HG02840 (cell line): ENCODE measurements at regions not wholly inside any gene's neighbourhood (a gene's known extent, or its start where the extent isn't known, plus 50 kb on each side); places are given as distances from the start of the nearest gene placed in this dataset.

Experiments
- ATAC-seq: cut with Tn5 transposase; IDR thresholded peaks from one replicate; pipeline ENCODE4 v1.9.1; 2021; ENCODE audit warnings: mild to moderate bottlenecking, moderate library complexity, moderate number of reproducible peaks; ENCODE audit not compliant: unreplicated experiment, low FRiP score

- ATAC-seq: no peak
Measured at GRCh38 chr4:140281828-140282552, 91.5 kb upstream of the SCOC start.

- ATAC-seq: no peak
Measured at GRCh38 chr4:140277576-140277975, 95.9 kb upstream of the SCOC start.

- no peak for ATAC-seq
Measured at GRCh38 chr4:140271553-140271952, 101.9 kb upstream of the SCOC start.

GRCh38 chr4:140269369-140269768 is 104.1 kb upstream of the SCOC start:
- no peak for ATAC-seq

GRCh38 chr4:140268186-140268841 is 105.1 kb upstream of the SCOC start:
- ATAC-seq: no peak

GRCh38 chr4:140267576-140267975 is 105.9 kb upstream of the SCOC start:
- no peak for ATAC-seq

GRCh38 chr4:140266958-140267568 is 106.4 kb upstream of the SCOC start:
- no peak for ATAC-seq

- ATAC-seq: no peak
Measured at GRCh38 chr4:140260227-140260626, 106.2 kb upstream of the MAML3 start.

GRCh38 chr4:140258476-140258875 is 104.5 kb upstream of the MAML3 start:
- no peak for ATAC-seq

GRCh38 chr4:140257461-140258305 is 103.7 kb upstream of the MAML3 start:
- no peak for ATAC-seq

GRCh38 chr4:140256941-140257340 is 103.0 kb upstream of the MAML3 start:
- no peak for ATAC-seq

- no peak for ATAC-seq
Measured at GRCh38 chr4:140256335-140256734, 102.4 kb upstream of the MAML3 start.

- ATAC-seq: no peak
Measured at GRCh38 chr4:140255927-140256326, 101.9 kb upstream of the MAML3 start.

- ATAC-seq: no peak
Measured at GRCh38 chr4:140255467-140255866, 101.5 kb upstream of the MAML3 start.

GRCh38 chr4:140254651-140255299 is 100.8 kb upstream of the MAML3 start:
- no peak for ATAC-seq

- no peak for ATAC-seq
Measured at GRCh38 chr4:140253556-140254027, 99.6 kb upstream of the MAML3 start.

- ATAC-seq: no peak
Measured at GRCh38 chr4:140252742-140253555, 99.0 kb upstream of the MAML3 start.

GRCh38 chr4:140252141-140252741 is 98.3 kb upstream of the MAML3 start:
- ATAC-seq: no peak

GRCh38 chr4:140251571-140251970 is 97.6 kb upstream of the MAML3 start:
- no peak for ATAC-seq
